ENCODE measurements at regions not wholly inside any gene's neighbourhood (a gene's known extent, or its start where the extent isn't known, plus 50 kb on each side); places are given as distances from the start of the nearest gene placed in this dataset.
"Not testable (repeated sequence)": the region's sequence is repeated elsewhere in the genome, so short reads cannot be mapped to it uniquely, and the experiment has no call there.

DNA sequence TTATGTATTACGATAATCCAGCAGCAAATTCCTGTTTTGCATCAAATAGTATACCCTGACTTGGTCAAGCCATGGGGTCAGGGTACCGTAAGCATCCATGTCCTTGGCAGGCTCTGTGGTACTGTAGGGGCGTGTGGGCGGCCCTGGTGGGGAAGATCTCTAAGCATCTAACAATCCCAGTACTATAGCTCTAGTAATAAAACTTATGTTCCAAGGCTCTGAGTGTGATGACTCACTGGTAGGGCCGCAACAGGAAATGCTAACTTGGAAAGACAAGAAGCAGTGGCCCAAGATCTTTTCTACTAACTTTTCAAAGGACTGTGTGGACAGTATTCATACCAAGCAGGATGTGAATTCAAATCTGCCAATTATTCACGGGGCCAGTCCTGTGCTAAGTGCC is 63.8 kb downstream of the CLEC18A start:
- DNase-seq (ENCODE audit: low read depth in 3 of 3) = not testable (repeated sequence)

DNA sequence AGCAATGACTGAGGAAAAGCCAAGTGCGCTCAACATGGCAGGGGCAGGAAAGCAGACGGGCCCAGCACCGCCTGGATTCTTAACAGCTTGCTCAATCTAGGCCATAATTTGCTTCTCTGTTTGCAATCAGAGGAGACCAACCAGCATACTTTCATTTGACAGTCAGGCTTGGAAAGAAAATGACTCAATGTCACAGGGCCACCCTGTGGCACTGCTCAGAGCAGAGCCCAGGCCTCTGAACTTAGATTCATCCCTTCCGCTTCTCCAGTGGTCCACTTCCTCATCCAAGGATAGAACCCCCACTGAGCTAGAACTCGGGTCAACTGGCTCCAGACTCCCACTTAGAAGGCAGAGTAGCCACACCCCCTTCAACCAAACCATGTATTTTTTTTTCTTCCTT is 65.6 kb downstream of the CLEC18A start:
- DNase-seq (ENCODE audit: low read depth in 3 of 3) = not testable (repeated sequence)

DNA sequence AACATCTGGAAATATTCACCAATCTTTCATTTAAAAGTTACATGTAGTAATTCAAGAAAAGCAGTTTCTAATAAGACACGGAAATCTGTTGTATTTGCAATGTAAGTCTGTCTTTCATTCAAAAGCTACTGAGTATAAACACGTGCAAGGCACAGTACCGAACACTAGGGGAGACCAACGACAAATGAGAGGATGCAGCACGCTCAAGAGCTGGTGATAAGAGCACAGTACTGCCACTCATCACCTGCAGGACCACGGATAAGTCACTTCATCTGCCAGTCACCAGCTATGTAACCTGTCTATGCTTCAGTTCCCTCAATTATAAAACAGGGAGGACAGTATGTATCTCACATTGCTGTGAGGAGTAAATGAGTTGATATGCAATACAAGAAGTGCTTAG is 67.1 kb downstream of the CLEC18A start:
- peak in 1 of 3 experiments; percentile 9 for DNase-seq (ENCODE audit: low read depth in 3 of 3)

DNA sequence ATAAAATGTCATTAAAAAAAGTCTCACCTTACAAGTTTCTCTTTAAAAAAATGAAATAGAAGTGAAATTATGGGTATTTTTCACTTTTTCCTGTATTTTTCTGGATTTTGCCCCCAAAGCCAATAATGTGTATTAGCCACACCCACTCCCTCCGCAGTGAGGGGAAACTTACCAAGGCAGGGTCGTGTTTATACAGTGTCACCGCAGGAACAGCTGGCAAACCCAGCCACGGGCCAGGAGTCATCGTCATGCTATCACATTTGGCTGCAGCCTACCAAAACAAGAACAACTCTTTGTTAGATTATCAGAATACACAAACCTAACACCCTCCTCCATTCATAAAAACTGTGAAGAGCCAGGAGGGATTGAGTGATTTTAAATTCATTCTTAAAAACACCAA is 72.1 kb downstream of the CLEC18A start:
- DNase-seq (ENCODE audit: low read depth in 3 of 3) = not testable (repeated sequence)

DNA sequence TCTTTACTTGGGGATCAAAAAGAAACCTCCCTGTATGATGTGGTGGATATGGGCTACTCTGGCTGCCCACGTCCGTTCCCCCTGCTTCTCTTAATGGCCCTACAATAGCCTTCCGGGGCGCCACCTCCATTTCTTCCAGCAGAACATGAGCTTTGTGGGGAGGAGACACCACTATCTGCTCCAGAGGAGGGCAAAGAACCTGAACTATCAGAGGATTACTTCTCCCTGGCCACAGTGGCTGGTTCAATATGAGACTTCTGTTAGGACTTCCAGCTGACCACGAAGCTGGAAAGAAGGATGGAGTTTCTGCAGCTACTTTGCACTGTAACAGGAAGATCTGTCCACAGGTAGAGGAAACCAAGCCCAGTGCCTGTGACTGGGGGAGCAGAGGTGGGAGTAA is 72.8 kb downstream of the CLEC18A start:
- not testable (repeated sequence) for DNase-seq (ENCODE audit: low read depth in 3 of 3)

DNA sequence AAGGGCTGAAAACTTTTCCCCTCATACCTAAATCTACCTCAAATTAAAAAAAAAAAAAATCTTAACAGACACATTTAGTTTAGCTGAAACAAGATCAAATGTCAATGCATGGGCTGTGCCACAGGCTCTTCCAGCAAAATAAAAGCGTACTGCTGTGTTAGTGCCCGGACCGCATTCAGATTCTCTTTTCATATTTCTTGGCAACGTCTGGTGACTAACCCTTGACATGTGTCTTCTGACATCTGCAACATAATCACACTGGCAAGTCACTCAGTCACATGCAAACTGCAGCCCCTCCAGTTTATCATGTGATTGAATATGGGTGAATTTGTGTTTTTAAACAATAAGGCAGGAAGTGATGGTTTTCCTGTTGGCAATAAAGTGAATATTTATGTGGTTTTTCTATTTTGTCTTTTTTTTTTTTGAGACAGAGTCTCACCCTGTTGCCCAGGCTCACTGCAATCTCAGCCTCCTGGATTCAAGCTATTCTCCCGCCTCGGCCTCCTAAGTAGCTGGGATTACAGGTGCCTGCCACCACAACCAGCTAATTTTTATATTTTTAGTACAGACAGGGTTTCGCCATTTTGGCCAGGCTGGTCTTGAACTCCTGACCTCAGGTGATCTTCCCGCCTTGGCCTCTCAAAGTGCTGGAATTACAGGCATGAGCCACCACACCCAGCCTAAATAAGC is 75.2 kb downstream of the CLEC18A start:
- DNase-seq (ENCODE audit: low read depth in 3 of 3) = peak in 1 of 3 experiments; percentile 7

DNA sequence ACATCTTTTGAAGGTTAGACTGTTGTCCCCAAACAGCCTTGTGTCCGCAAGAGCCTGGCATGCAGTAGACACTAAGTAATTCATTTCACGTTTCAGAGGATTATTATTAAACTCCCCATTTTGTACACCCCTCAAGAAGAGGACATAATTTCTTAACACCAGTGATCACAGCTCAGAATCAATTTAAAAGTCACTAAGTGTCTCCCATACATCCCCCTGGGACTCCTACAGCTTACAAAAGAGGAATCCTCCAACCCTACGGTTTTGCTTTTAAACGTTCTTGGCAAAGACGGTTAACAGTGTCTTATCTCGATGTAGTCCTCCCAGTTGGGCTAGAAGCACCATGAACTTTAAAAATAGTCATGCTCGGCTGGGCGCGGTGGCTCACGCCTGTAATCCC is 81.2 kb upstream of the PDPR start:
- not testable (repeated sequence) for DNase-seq (ENCODE audit: low read depth in 3 of 3)

DNA sequence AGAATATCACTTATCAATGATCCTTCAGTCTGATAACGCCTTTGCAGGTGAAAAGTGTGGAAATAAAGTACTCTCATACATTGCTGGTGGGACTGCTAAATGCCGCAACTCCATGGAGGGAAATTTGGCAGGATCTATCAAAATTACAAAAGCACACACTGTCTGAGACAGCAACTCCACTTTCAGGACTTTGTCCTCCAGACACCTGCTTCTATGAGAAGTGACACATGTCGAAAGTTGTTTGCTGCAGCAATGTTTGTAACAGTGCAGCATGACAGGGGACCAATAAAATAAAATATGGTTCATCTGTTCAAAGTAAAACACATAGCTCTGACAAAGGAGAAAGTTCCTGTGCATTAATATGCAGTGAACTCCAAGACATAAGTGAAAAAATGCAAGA is 76.2 kb upstream of the PDPR start:
- not testable (repeated sequence) for DNase-seq (ENCODE audit: low read depth in 3 of 3)

DNA sequence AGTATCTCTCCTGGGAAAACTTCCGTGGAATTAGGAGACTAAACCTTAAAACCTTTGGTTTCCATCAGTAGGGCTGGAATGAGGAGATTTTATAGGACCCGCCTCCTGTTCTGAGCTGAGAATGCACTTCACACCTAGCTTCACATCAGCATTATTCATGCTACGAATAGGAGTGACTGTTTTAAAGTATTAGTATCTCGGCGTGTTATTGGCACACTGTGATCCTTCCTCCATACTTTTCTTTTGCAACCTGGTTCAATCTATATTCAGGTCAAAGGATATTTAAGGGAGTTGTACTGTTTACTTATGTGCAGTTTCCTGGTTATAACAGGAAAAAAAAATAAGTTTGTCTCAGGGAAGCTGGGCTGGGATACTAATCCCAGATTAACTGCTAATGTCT is 73.6 kb upstream of the PDPR start:
- not testable (repeated sequence) for DNase-seq (ENCODE audit: low read depth in 3 of 3)

DNA sequence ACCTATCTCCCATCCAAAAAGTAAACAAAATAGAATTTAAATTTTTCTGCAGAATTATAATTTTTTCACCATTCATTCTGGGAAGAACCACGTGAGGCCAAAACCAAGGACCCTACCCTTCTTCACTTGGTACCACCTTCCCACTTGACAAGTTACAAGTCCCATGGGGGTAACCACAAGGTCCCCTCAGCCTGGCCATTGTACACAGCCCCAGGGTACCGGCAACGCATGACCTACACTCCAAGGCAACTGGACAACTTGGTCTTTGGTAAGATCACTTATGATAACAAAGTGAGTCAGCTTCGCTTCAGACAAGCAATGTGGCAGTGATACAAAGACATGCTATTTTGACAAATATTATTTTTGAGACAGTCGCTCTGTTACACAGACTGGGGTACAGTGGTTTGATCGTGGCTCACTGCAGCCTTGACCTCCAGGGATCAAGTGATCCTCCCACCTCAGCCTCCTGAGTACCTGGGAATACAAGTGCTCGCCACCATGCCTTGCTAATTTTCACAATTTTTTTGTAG is 70.5 kb upstream of the PDPR start:
- DNase-seq (ENCODE audit: low read depth in 3 of 3) = not testable (repeated sequence)

DNA sequence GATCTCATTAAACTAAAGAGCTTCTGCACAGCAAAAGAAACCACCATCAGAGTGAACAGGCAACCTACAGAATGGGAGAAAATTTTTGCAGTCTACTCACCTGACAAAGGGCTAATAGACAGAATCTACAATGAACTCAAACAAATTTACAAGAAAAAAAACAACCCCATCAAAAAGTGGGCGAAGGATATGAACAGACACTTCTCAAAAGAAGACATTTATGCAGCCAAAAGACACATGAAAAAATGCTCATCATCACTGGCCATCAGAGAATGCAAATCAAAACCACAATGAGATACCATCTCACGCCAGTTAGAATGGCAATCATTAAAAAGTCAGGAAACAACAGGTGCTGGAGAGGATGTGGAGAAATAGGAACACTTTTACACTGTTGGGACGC is 67.6 kb upstream of the PDPR start:
- not testable (repeated sequence) for DNase-seq (ENCODE audit: low read depth in 3 of 3)

DNA sequence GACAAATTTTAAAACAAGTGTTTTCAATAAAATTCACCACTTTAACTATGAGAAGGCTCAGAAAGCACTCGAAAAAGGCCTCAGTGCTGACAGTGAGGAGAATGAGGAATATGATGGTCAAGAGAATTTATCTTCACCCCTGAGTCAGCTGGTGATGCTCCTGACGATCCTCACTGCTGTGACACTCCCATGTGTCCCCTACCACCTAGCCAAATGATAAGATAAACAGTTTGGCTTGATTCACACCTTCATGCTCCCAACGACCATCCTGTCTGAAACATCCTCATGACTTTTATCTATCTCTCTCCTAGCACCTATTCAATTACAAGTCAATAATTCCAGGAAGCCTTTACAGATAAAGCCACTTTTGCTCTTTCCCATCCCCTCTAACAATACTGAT is 66.0 kb upstream of the PDPR start:
- not testable (repeated sequence) for DNase-seq (ENCODE audit: low read depth in 3 of 3)

DNA sequence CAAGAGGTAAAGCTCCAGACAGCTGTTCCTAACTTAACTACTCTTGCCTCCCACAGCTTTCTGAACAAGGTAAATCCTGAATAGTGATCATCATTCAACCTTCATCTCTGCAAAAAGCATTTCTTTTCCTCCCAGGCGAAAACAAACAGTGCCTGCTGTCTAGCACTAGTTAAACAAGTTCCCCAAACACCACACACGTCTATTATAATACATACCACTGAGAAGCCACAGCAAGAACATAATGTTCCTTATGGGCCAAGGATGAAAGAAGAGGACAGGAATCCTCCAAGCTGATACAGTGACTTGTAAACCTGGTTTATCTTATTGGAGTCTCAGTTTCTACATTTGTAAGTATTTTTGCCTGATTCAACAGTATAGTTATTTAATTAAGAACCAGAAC is 56.1 kb upstream of the PDPR start:
- DNase-seq (ENCODE audit: low read depth in 3 of 3) = not testable (repeated sequence)

DNA sequence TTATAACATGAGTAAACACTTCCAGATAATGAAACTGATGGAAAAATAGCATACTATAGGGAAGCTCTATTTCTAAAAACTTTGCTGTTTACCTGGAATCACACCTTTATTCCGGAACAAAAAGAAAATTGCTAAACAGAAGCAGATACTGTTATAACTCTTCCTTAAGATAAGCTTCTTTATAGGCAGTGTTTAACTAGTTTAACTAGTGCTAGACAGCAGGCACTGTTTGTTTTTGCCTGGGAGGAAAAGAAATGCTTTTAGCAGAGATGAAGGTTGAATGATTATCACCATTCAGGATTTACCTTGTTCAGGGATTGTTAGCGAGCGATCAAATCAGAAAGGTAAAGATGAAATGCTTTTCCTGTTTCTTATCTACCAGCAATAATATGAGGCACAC is 54.7 kb upstream of the PDPR start:
- not testable (repeated sequence) for DNase-seq (ENCODE audit: low read depth in 3 of 3)

DNA sequence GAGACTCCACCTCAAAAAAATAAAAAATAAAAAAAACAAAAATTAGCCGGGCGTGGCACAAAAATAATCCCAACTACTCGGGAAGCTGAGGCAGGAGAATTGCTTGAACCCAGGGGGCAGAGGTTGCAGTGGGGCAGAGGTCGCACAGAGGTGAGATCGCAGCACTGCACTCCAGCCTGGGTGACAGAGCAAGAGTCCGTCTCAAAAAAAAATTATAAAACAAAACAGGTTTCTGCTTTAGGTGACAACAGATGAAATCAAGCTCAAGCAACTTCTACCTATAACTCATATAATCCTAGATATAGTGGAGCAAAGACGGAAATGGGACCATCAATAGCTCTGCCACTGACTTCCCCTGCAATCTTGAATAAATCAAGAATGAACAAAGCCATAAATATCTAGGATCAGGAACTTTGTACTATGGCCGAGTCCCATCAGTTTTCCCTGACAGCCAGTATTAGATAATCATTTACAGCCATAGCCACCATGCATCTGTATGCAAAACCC is 53.6 kb upstream of the PDPR start:
- DNase-seq (ENCODE audit: low read depth in 3 of 3) = not testable (repeated sequence)

DNA sequence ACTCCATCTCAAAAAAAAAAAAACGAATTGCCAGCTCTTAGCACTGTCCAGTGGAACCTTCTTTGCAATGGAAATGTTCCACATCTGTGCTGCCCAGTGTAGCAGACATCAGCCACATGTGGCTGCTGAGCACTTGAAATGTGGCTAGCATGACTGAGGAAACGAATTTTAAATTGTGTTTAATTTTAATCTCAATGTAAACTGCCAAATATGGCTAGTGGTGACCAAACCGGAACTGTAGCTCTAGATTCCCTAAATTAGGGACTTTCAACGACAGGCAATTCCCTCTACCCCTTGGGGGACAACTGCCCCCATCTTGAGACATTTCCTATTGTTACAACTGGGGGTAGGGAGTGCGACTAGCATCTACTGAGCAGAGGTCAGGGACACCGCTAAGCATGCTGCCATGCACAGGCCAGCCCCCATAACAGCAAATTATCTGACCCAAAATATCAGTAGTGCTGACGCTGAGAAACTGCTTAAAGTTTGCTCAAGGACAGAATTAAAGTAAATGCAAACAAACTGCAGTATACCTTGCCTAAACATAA is 52.4 kb upstream of the PDPR start:
- DNase-seq (ENCODE audit: low read depth in 3 of 3) = not testable (repeated sequence)

DNA sequence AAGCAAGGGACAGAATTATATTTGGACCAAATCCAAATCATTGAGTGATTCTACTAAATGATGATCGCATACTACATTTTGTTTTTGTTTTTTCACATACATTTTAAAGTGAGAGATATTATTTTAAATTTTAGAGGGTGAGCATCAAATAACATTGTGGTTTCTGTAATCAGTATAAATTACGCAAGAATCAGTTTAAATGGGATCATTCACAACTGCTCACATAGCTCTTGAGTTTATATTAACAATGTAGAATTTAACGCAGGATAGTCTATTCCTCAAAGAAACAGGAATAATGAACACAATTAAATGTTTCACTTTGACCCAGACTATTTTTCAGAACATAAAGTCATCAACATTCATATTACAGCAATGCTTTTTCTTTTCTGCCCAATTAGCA is 51.2 kb upstream of the PDPR start:
- DNase-seq (ENCODE audit: low read depth in 3 of 3) = not testable (repeated sequence)

Measured in stimulated activated CD4-positive, alpha-beta T cell treated with anti-CD3 and anti-CD28 coated beads, TNF-alpha, amount 100 ng/mL, for 4 hours (primary cell).